Prostate gland (tissue), 2 donors: ENCODE measurements at regions not wholly inside any gene's neighbourhood (a gene's known extent, or its start where the extent isn't known, plus 50 kb on each side); places are given as distances from the start of the nearest gene placed in this dataset.

Experiments used
- DNase-seq: peaks from one replicate; pipeline ENCODE4 v3.0.0-alpha.2; 2019; ENCODE audit warnings: low spot score
- H3K27ac ChIP-seq, 2 donors: fragments of 200-600 bp; sonication (generic); 2 replicates each; pipeline ENCODE4 v1.5.1; 2017 to 2019
- H3K27me3 ChIP-seq: fragments of 200-600 bp; sonication (generic); replicated peaks from 2 replicates; pipeline ENCODE4 v1.5.1; 2019; ENCODE audit not compliant: insufficient read depth
- H3K36me3 ChIP-seq, 2 donors: fragments of 200-600 bp; sonication (generic); 1 replicate in 1 of 2; 2 replicates in 1 of 2; pipeline versions ENCODE4 v1.5.1 to v1.8.1; 2017 to 2019
- H3K4me1 ChIP-seq: fragments of 200-600 bp; sonication (generic); replicated peaks from 2 replicates; pipeline ENCODE4 v1.5.1; 2019
- H3K4me3 ChIP-seq, 2 donors: fragments of 200-600 bp; sonication (generic); 2 replicates each; pipeline ENCODE4 v1.5.1; 2017 to 2019
- H3K9me3 ChIP-seq: fragments of 200-600 bp; sonication (generic); 2 replicates; pipeline ENCODE4 v1.5.1; 2017
- CTCF ChIP-seq, 4 experiments: fragments of 200-600 bp in 2 of 4; fragments of 450-650 bp in 2 of 4; sonication (generic) in 2 of 4; IDR thresholded peaks; 1 replicate in 3 of 4; 2 replicates in 1 of 4; pipeline ENCODE4 v1.5.1; 2016 to 2019; ENCODE audit warnings: antibody characterized with exemption in 4 of 4, mild to moderate bottlenecking in 2 of 4, moderate library complexity in 2 of 4
- POLR2A ChIP-seq: fragments of 450-650 bp; IDR thresholded peaks from one replicate; pipeline ENCODE4 v1.6.1; 2016; ENCODE audit warnings: antibody characterized with exemption, mild to moderate bottlenecking
- POLR2AphosphoS5 ChIP-seq: sonication (generic); formaldehyde crosslinking; IDR thresholded peaks from one replicate; pipeline ENCODE4 v1.6.1; 2017; ENCODE audit warnings: antibody characterized with exemption
- WGBS: methylation state at CpG from one replicate; pipeline ENCODE4 v1.1.5; 2018; 5-methylcytosine and 5-hydroxymethylcytosine counted together
- intact Hi-C: fragments of 100-400 bp; cut with DNase I; formaldehyde crosslinking; loops from one replicate; pipeline ENCODE4 v1.14.2; 2022

- Histone ChIP-seq H3K4me3 (no peak overlapping the region), H3K27me3 (no peaks in the 10 kb centered on the region), H3K27ac (no peak overlapping the region), H3K4me1 (no peaks in the 10 kb centered on the region), H3K9me3 (no peaks in the 10 kb centered on the region), H3K36me3 (no peaks in the 10 kb centered on the region)
- no peak for DNase-seq
- TF ChIP-seq POLR2AphosphoS5 (no peak), CTCF (IDR thresholded peaks at IDR 0.05) (no peak), POLR2A (no peak)
- 100% methylated on average over 1 of the region's 1 CpG for WGBS
- intact Hi-C loops: no loop called here
Measured at GRCh38 chr12:45570501-45570900, 159.0 kb upstream of the ARID2 start.

GRCh38 chr12:45572114-45572513, 157.4 kb upstream of the ARID2 start:
- H3K4me3 ChIP-seq: no peak overlapping the region
- H3K36me3 ChIP-seq: no peaks in the 10 kb centered on the region
- 67% methylated on average over 1 of the region's 1 CpG for WGBS
- intact Hi-C loops: no loop called here
- H3K4me1 ChIP-seq: no peaks in the 10 kb centered on the region
- no peak for DNase-seq
- no peaks in the 10 kb centered on the region for H3K9me3 ChIP-seq
- no peak for TF ChIP-seq CTCF (IDR thresholded peaks at IDR 0.05)
- no peak overlapping the region for H3K27ac ChIP-seq
- no peaks in the 10 kb centered on the region for H3K27me3 ChIP-seq

GRCh38 chr12:45575417-45575816, 154.1 kb upstream of the ARID2 start:
- DNase-seq: no peak

GRCh38 chr12:45575823-45576475, 153.6 kb upstream of the ARID2 start:
- DNase-seq: no peak
- Histone ChIP-seq H3K9me3 (no peaks in the 10 kb centered on the region), H3K27ac (no peak overlapping the region), H3K4me3 (no peak overlapping the region), H3K27me3 (no peaks in the 10 kb centered on the region), H3K4me1 (no peaks in the 10 kb centered on the region), H3K36me3 (no peaks in the 10 kb centered on the region)
- TF ChIP-seq CTCF (IDR thresholded peaks at IDR 0.05) (no peak), POLR2AphosphoS5 (no peak), POLR2A (no peak)
- WGBS: 71% methylated on average over 7 of the region's 7 CpGs
- intact Hi-C loops: no loop called here

More at GRCh38 chr12:45575417-45575816, 154.1 kb upstream of the ARID2 start:
- no peaks in the 10 kb centered on the region for H3K27me3 ChIP-seq
- no peak overlapping the region for H3K27ac ChIP-seq
- H3K36me3 ChIP-seq: no peaks in the 10 kb centered on the region
- no peaks in the 10 kb centered on the region for H3K9me3 ChIP-seq
- intact Hi-C loops: no loop called here
- TF ChIP-seq POLR2A: no peak
- TF ChIP-seq CTCF (IDR thresholded peaks at IDR 0.05): no peak
- no peak for TF ChIP-seq POLR2AphosphoS5
- no peaks in the 10 kb centered on the region for H3K4me1 ChIP-seq
- H3K4me3 ChIP-seq: no peak overlapping the region

- Histone ChIP-seq H3K27ac (no peak overlapping the region), H3K4me3 (no peak overlapping the region), H3K27me3 (no peaks in the 10 kb centered on the region), H3K4me1 (no peaks in the 10 kb centered on the region), H3K36me3 (no peaks in the 10 kb centered on the region), H3K9me3 (no peaks in the 10 kb centered on the region)
- intact Hi-C loops: no loop called here
- 80% methylated on average over 3 of the region's 3 CpGs for WGBS
- no peak for DNase-seq
- no peak for TF ChIP-seq POLR2A
- no peak for TF ChIP-seq CTCF (IDR thresholded peaks at IDR 0.05)
- no peak for TF ChIP-seq POLR2AphosphoS5
Measured at GRCh38 chr12:45577844-45578399, 151.6 kb upstream of the ARID2 start.
